Osteoblast (primary cell): ENCODE measurements at regions not wholly inside any gene's neighbourhood (a gene's known extent, or its start where the extent isn't known, plus 50 kb on each side); places are given as distances from the start of the nearest gene placed in this dataset.

Experiments used
- DNase-seq: peaks from one replicate; pipeline ENCODE4 v3.0.0; 2011; ENCODE audit warnings: low spot score, mixed read lengths; ENCODE audit not compliant: insufficient read length; ENCODE audit errors: missing footprints
- H2AFZ ChIP-seq: 2 replicates; pipeline ENCODE4 v1.6.0; 2011; ENCODE audit warnings: mild to moderate bottlenecking, low read length
- H3K27ac ChIP-seq: 2 replicates; pipeline ENCODE4 v1.5.1; 2011; ENCODE audit warnings: mild to moderate bottlenecking, low read depth, low read length, moderate library complexity
- H3K27me3 ChIP-seq: 2 replicates; pipeline ENCODE4 v1.6.0; 2012; ENCODE audit warnings: mild to moderate bottlenecking, control low read depth, inconsistent platforms, low read length, moderate library complexity; ENCODE audit not compliant: insufficient read depth
- H3K36me3 ChIP-seq: 2 replicates; pipeline ENCODE4 v1.5.1; 2011; ENCODE audit warnings: mild to moderate bottlenecking, low read length, control low read depth, moderate library complexity; ENCODE audit not compliant: insufficient read depth
- H3K4me1 ChIP-seq: 2 replicates; pipeline ENCODE4 v1.5.1; 2011; ENCODE audit warnings: mild to moderate bottlenecking, low read length, control low read depth, moderate library complexity; ENCODE audit not compliant: insufficient read depth
- H3K4me2 ChIP-seq: 2 replicates; pipeline ENCODE4 v1.6.0; 2011; ENCODE audit warnings: mild to moderate bottlenecking, low read length; ENCODE audit not compliant: insufficient read depth
- H3K4me3 ChIP-seq: fragments of 200-600 bp; sonication (generic); 3 replicates; pipeline ENCODE4 v1.5.1; 2012; ENCODE audit warnings: mild to moderate bottlenecking, low read length, inconsistent platforms; ENCODE audit not compliant: insufficient read depth
- H3K79me2 ChIP-seq: 2 replicates; pipeline ENCODE4 v1.6.0; 2012; ENCODE audit warnings: mild to moderate bottlenecking, low read length, control low read depth, inconsistent platforms; ENCODE audit not compliant: insufficient read depth
- H3K9me3 ChIP-seq: 2 replicates; pipeline ENCODE4 v1.5.1; 2011; ENCODE audit warnings: low read depth, low read length, control low read depth
- H4K20me1 ChIP-seq: 2 replicates; pipeline ENCODE4 v1.6.0; 2012; ENCODE audit warnings: mild to moderate bottlenecking, low read length, control low read depth; ENCODE audit not compliant: insufficient read depth
- TF ChIP-seq, protein P1 (sequence below): IDR thresholded peaks from 2 replicates; pipeline ENCODE4 v1.5.1; 2011; ENCODE audit warnings: mild to moderate bottlenecking, low read depth, low read length, moderate library complexity; ENCODE audit errors: extremely low read depth

DNA sequence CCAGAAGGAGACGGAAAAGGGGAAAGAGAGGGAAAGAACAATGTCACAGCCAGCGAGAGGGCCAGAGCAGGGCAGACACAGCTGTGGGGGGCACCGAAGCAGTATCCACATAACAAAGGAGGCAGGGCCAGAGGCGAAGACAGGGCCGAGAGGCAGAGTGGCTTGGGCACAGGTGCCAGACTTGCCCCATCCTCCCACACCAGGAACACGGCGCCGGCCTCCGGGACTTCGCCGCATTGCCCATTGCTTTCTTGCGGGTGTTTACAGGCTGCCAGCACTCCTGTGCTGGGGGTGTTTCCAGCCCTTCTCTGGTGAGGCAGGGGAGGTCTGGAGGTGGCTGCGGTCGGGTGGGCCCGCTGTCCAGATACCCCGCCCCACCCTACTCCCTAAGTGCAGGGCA, 78.0 kb downstream of the ENGASE start:
- H3K36me3 ChIP-seq, result no peaks in the 10 kb centered on the region
- H3K27me3 ChIP-seq, result no peaks in the 10 kb centered on the region
- TF ChIP-seq, protein P1, sequence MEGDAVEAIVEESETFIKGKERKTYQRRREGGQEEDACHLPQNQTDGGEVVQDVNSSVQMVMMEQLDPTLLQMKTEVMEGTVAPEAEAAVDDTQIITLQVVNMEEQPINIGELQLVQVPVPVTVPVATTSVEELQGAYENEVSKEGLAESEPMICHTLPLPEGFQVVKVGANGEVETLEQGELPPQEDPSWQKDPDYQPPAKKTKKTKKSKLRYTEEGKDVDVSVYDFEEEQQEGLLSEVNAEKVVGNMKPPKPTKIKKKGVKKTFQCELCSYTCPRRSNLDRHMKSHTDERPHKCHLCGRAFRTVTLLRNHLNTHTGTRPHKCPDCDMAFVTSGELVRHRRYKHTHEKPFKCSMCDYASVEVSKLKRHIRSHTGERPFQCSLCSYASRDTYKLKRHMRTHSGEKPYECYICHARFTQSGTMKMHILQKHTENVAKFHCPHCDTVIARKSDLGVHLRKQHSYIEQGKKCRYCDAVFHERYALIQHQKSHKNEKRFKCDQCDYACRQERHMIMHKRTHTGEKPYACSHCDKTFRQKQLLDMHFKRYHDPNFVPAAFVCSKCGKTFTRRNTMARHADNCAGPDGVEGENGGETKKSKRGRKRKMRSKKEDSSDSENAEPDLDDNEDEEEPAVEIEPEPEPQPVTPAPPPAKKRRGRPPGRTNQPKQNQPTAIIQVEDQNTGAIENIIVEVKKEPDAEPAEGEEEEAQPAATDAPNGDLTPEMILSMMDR, result no peak
- H3K27ac ChIP-seq, result no peak overlapping the region
- H3K79me2 ChIP-seq, result no peaks in the 10 kb centered on the region
- no peak for DNase-seq
- no peak overlapping the region for H2AFZ ChIP-seq
- no peaks in the 10 kb centered on the region for H4K20me1 ChIP-seq
- H3K9me3 ChIP-seq, result no peaks in the 10 kb centered on the region
- no peak overlapping the region for H3K4me2 ChIP-seq
- no peaks in the 10 kb centered on the region for H3K4me1 ChIP-seq
- H3K4me3 ChIP-seq, result no peak overlapping the region

DNA sequence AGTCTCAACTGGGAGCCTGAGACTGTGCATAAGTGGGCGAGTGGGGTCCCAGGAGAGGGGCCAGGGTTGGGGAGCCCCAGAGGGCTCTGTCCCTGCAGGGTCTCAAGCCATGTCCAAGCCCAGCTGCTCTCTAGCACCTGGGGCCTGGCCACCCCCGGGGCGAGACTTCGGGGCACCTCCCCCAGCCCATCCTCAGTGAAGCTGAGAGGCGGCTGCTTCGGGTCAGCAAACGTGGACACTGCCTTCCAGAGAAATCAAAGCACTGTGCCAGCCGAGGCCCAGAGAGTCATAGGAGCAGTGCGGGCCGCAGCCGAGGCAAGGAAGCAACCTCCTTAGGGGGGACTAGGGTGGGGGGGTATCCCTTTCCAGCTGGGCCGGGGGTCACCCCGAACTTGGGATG, 77.5 kb downstream of the ENGASE start:
- Histone ChIP-seq H3K79me2 (no peaks in the 10 kb centered on the region), H3K36me3 (no peaks in the 10 kb centered on the region), H3K4me1 (no peaks in the 10 kb centered on the region), H3K9me3 (no peaks in the 10 kb centered on the region), H4K20me1 (no peaks in the 10 kb centered on the region), H3K27me3 (no peaks in the 10 kb centered on the region), H3K4me2 (no peak overlapping the region), H3K27ac (no peak overlapping the region), H2AFZ (no peak overlapping the region), H3K4me3 (no peak overlapping the region)
- no peak for DNase-seq
- TF ChIP-seq, protein P1, result no peak

DNA sequence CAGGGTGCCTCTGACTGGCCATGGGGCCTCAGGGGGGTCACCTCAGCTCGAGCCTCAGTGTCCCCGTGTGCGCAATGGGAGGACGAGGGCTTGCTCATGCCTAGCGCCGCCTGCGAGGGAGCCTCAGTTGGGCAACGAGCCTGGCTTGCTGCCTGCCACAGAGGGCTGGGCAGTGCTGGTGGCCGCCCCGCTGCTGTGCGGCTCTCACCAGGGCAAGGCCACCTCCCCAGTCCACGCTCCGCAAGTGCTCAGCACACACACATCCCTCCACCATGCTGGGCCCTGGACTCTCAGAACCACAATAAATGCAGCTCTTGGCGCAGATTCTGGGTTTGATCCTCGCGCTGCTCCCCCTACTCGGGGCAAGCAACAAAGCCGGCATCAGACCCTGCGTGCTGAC, 76.2 kb downstream of the ENGASE start:
- Histone ChIP-seq H3K27me3 (no peaks in the 10 kb centered on the region), H3K4me2 (no peak overlapping the region), H3K4me3 (no peak overlapping the region)

DNA sequence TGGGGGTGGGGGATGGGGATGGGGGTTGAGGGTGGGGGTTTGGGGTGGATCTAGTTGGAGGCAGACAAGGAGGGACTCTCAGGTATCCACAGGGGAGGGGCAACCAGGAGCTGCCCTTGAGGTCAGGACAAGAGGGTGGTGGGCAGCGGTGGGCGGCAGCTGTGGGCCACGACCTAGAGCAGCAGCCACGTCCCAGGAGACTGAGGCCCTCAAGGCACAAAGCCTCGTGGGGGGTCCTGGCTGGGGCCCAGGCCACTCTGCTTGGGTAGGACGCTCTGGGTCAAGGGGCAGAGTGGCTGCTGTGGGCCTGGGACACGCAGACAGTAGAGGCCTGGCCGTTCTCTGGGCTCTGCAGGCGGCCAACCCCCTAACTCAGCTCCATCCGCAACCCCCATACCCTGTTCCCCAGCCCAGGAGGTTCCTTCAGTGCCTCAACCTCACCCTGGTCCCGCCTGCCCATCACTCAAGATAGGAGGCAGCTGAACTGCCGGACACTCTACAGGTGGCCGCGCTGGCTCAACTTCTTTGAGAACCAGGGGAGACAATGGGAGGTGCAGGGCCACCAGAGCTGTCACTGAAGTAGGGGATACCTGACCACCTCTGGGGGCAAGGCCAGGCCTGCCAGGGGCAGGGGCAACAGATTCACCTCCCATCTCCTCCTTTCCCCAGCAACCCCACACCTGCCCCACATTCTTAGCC, 75.6 kb downstream of the ENGASE start:
- TF ChIP-seq, protein P1, result no peak
- Histone ChIP-seq H2AFZ (no peak overlapping the region), H3K27me3 (no peaks in the 10 kb centered on the region), H3K4me2 (no peak overlapping the region), H3K4me1 (no peaks in the 10 kb centered on the region), H3K79me2 (no peaks in the 10 kb centered on the region), H4K20me1 (no peaks in the 10 kb centered on the region), H3K36me3 (no peaks in the 10 kb centered on the region), H3K27ac (no peak overlapping the region), H3K9me3 (no peaks in the 10 kb centered on the region), H3K4me3 (no peak overlapping the region)
- no peak for DNase-seq

More for the DNA sequence above, 76.2 kb downstream of the ENGASE start:
- H3K36me3 ChIP-seq, result no peaks in the 10 kb centered on the region
- no peak for DNase-seq
- H2AFZ ChIP-seq, result no peak overlapping the region
- H3K27ac ChIP-seq, result no peak overlapping the region
- no peaks in the 10 kb centered on the region for H3K79me2 ChIP-seq
- H3K9me3 ChIP-seq, result no peaks in the 10 kb centered on the region
- no peaks in the 10 kb centered on the region for H4K20me1 ChIP-seq
- no peaks in the 10 kb centered on the region for H3K4me1 ChIP-seq
- TF ChIP-seq, protein P1, result no peak
